H1 (cell line): ENCODE measurements at regions not wholly inside any gene's neighbourhood (a gene's known extent, or its start where the extent isn't known, plus 50 kb on each side); places are given as distances from the start of the nearest gene placed in this dataset.

Source experiments
- CTCF ChIA-PET: fragments of 300-600 bp; sonication (Branson Sonifier 250); formaldehyde crosslinking; loops from one replicate; lab custom pipeline; 2021; ENCODE audit not compliant: partially characterized antibody; lab: Charles Lee
- POLR2A ChIA-PET: fragments of 300-600 bp; sonication (Branson Sonifier 250); formaldehyde crosslinking; loops from one replicate; lab custom pipeline; 2021; ENCODE audit warnings: inconsistent platforms; ENCODE audit not compliant: partially characterized antibody; lab: Charles Lee
- DNase-seq, 2 experiments: peaks; one replicate each; pipeline versions ENCODE4 v3.0.0 to v3.0.0-alpha.2; 2010 to 2022; ENCODE audit warnings: low spot score in 2 of 2, low read depth in 1 of 2, mixed read lengths in 1 of 2
- FAIRE-seq: peaks from 2 replicates; lab custom pipeline; 2011; peaks lifted over from hg19 to GRCh38; lab: Jason Lieb, UNC
- H2AFZ ChIP-seq: 2 replicates; pipeline ENCODE4 v1.8.1; 2012; ENCODE audit warnings: low read length, inconsistent platforms
- H2AK5ac ChIP-seq: 2 replicates; pipeline ENCODE4 v1.6.1; 2013; ENCODE audit warnings: low read depth, low read length
- H2BK120ac ChIP-seq: replicated peaks from 2 replicates; pipeline ENCODE3; 2013; ENCODE audit warnings: low read depth, low read length, inconsistent platforms
- H2BK12ac ChIP-seq: 2 replicates; pipeline ENCODE4 v1.6.1; 2013; ENCODE audit warnings: low read depth, low read length
- H2BK15ac ChIP-seq: 2 replicates; pipeline ENCODE4 v1.6.1; 2013; ENCODE audit warnings: low read length
- H2BK20ac ChIP-seq: 2 replicates; pipeline ENCODE4 v1.6.1; 2013; ENCODE audit warnings: low read length
- H2BK5ac ChIP-seq: 2 replicates; pipeline ENCODE4 v1.6.1; 2013; ENCODE audit warnings: low read depth, low read length
- H3K14ac ChIP-seq: 2 replicates; pipeline ENCODE4 v1.6.1; 2013; ENCODE audit warnings: inconsistent platforms; ENCODE audit not compliant: insufficient read length
- H3K18ac ChIP-seq: 2 replicates; pipeline ENCODE4 v1.6.1; 2013; ENCODE audit warnings: low read length; ENCODE audit errors: extremely low read depth
- H3K23ac ChIP-seq: 2 replicates; pipeline ENCODE4 v1.6.1; 2013; ENCODE audit warnings: inconsistent platforms; ENCODE audit not compliant: insufficient read length
- H3K23me2 ChIP-seq: 2 replicates; pipeline ENCODE4 v1.6.1; 2013; ENCODE audit warnings: low read depth, low read length
- H3K27ac ChIP-seq: 2 replicates; pipeline ENCODE4 v1.6.1; 2011; ENCODE audit warnings: low read depth, low read length, inconsistent platforms
- H3K27me3 ChIP-seq, 4 experiments: replicated peaks in 1 of 4; 1 replicate in 1 of 4; 2 replicates in 3 of 4; pipeline versions ENCODE4 v1.6.1 to v1.8.1; 2011 to 2013; ENCODE audit warnings: low read length in 3 of 4, mild to moderate bottlenecking in 3 of 4, inconsistent platforms in 2 of 4, mixed read lengths in 2 of 4, moderate library complexity in 1 of 4; ENCODE audit not compliant: control insufficient read depth in 3 of 4, insufficient read depth in 3 of 4; ENCODE audit errors: extremely low read depth in 1 of 4
- H3K36me3 ChIP-seq, 4 experiments: 2 replicates each; pipeline versions ENCODE4 v1.6.1 to v1.8.1; 2011 to 2013; ENCODE audit warnings: mild to moderate bottlenecking in 4 of 4, low read length in 3 of 4, moderate library complexity in 2 of 4, control low read depth in 1 of 4, inconsistent platforms in 1 of 4; ENCODE audit not compliant: insufficient read depth in 4 of 4, control insufficient read depth in 2 of 4
- H3K4ac ChIP-seq: replicated peaks from 2 replicates; pipeline ENCODE3; 2013; ENCODE audit warnings: low read length, low read depth, mixed read lengths, inconsistent platforms; ENCODE audit not compliant: insufficient read length
- H3K4me1 ChIP-seq, 4 experiments: replicated peaks in 1 of 4; 1 replicate in 1 of 4; 2 replicates in 3 of 4; pipeline versions ENCODE4 v1.6.1 to v1.8.1; 2011 to 2013; ENCODE audit warnings: low read length in 3 of 4, inconsistent platforms in 2 of 4, mixed read lengths in 1 of 4; ENCODE audit not compliant: insufficient read depth in 4 of 4, control insufficient read depth in 3 of 4
- H3K4me2 ChIP-seq, 2 experiments: 2 replicates each; pipeline versions ENCODE4 v1.6.1 to v1.8.1; 2011 to 2013; ENCODE audit warnings: low read depth in 2 of 2, low read length in 2 of 2, control low read depth in 1 of 2, inconsistent platforms in 1 of 2, mild to moderate bottlenecking in 1 of 2; ENCODE audit not compliant: insufficient read depth in 1 of 2
- H3K4me3 ChIP-seq, 4 experiments: fragments of 200-600, 300-600 bp in 1 of 4; sonication (generic), shearing (Covaris generic), sonication (Bioruptor Twin) in 1 of 4; 2 replicates each; pipeline versions ENCODE4 v1.5.1 to v1.8.1; 2011 to 2016; ENCODE audit warnings: low read length in 4 of 4, low read depth in 3 of 4, control low read depth in 2 of 4, inconsistent platforms in 2 of 4, mild to moderate bottlenecking in 2 of 4, mixed read lengths in 1 of 4, moderate library complexity in 1 of 4; ENCODE audit not compliant: insufficient read depth in 2 of 4; ENCODE audit errors: extremely low read depth in 1 of 4
- H3K56ac ChIP-seq: replicated peaks from 2 replicates; pipeline ENCODE3; 2013; ENCODE audit warnings: low read depth, mild to moderate bottlenecking, mixed read lengths, low read length, inconsistent platforms; ENCODE audit not compliant: insufficient read length
- H3K79me1 ChIP-seq: 2 replicates; pipeline ENCODE4 v1.6.1; 2013; ENCODE audit warnings: low read depth, low read length, control low read depth
- H3K79me2 ChIP-seq, 2 experiments: 2 replicates each; pipeline versions ENCODE4 v1.6.1 to v1.8.1; 2012 to 2013; ENCODE audit warnings: low read length in 2 of 2, mild to moderate bottlenecking in 2 of 2, inconsistent platforms in 1 of 2; ENCODE audit not compliant: insufficient read depth in 2 of 2, control insufficient read depth in 1 of 2
- H3K9ac ChIP-seq, 4 experiments: replicated peaks in 1 of 4; 1 replicate in 1 of 4; 2 replicates in 3 of 4; pipeline versions ENCODE4 v1.6.1 to v1.8.1; 2011 to 2013; ENCODE audit warnings: low read depth in 3 of 4, low read length in 3 of 4, control low read depth in 2 of 4, mild to moderate bottlenecking in 2 of 4, moderate library complexity in 2 of 4, inconsistent platforms in 1 of 4; ENCODE audit errors: extremely low read depth in 1 of 4
- H3K9me3 ChIP-seq, 2 experiments: 2 replicates each; pipeline versions ENCODE4 v1.6.1 to v1.8.1; 2012 to 2013; ENCODE audit warnings: mild to moderate bottlenecking in 2 of 2, moderate library complexity in 2 of 2, control low read depth in 1 of 2, inconsistent platforms in 1 of 2, low read depth in 1 of 2, low read length in 1 of 2, mixed read lengths in 1 of 2; ENCODE audit not compliant: insufficient read depth in 2 of 2
- H4K20me1 ChIP-seq, 2 experiments: replicated peaks in 1 of 2; 2 replicates each; pipeline versions ENCODE3 to v1.8.1; 2011 to 2013; ENCODE audit warnings: inconsistent platforms in 2 of 2, low read length in 2 of 2, mild to moderate bottlenecking in 1 of 2; ENCODE audit not compliant: insufficient read depth in 2 of 2, control insufficient read depth in 1 of 2
- H4K5ac ChIP-seq: 2 replicates; pipeline ENCODE4 v1.6.1; 2013; ENCODE audit warnings: low read length, low read depth, mixed read lengths, inconsistent platforms; ENCODE audit not compliant: insufficient read length
- H4K8ac ChIP-seq: 2 replicates; pipeline ENCODE4 v1.8.0; 2013; ENCODE audit warnings: mild to moderate bottlenecking, moderate library complexity, low read length, inconsistent platforms; ENCODE audit not compliant: insufficient read depth; ENCODE audit errors: extremely low read depth
- H4K91ac ChIP-seq: replicated peaks from 2 replicates; pipeline ENCODE3; 2013; ENCODE audit warnings: low read length, mixed read lengths, inconsistent platforms; ENCODE audit not compliant: insufficient read length
- BACH1 ChIP-seq: IDR thresholded peaks from 2 replicates; pipeline ENCODE4 v1.6.1; 2012; ENCODE audit warnings: low read length, improper control_type of control experiment
- CHD2 ChIP-seq: IDR thresholded peaks from 2 replicates; pipeline ENCODE4 v1.6.1; 2012; ENCODE audit warnings: low read length, improper control_type of control experiment
- CREB1 ChIP-seq: IDR thresholded peaks from 2 replicates; pipeline ENCODE4 v1.6.1; 2012; ENCODE audit warnings: inconsistent platforms
- SP2 ChIP-seq: IDR thresholded peaks from 2 replicates; pipeline ENCODE4 v1.6.1; 2012; ENCODE audit warnings: mild to moderate bottlenecking, low read length, inconsistent platforms
- SP4 ChIP-seq: IDR thresholded peaks from 2 replicates; pipeline ENCODE4 v1.6.1; 2012; ENCODE audit warnings: low read length, inconsistent platforms
- WGBS, 2 experiments: shearing (Covaris generic) in 1 of 2; methylation state at CpG; one replicate each; pipeline versions ENCODE4 v1.1.6 to v1.1.7; 2013 to 2015; ENCODE audit warnings: low lambda C conversion rate in 2 of 2, mixed read lengths in 2 of 2, inconsistent platforms in 1 of 2, low coverage in 1 of 2, missing lambda C conversion rate in 1 of 2; ENCODE audit not compliant: insufficient replicate concordance in 2 of 2, insufficient coverage in 1 of 2, insufficient read length in 1 of 2; ENCODE audit errors: extremely low coverage in 1 of 2, missing lambda C conversion rate in 1 of 2; 5-methylcytosine and 5-hydroxymethylcytosine counted together

- FAIRE-seq (no peak), DNase-seq (no peak)
- POLR2A ChIA-PET = no interaction called here
- no peak overlapping the region for H3K14ac ChIP-seq
- H3K56ac ChIP-seq = no peak overlapping the region
- no peak overlapping the region for H2BK12ac ChIP-seq
- H3K36me3 ChIP-seq = no peaks in the 10 kb centered on the region
- no peaks in the 10 kb centered on the region; a peak in 1 of 7 replicates for H3K4me1 ChIP-seq
- no peak overlapping the region for H3K23ac ChIP-seq
- no peak overlapping the region for H2BK5ac ChIP-seq
- H3K4ac ChIP-seq = no peak overlapping the region
- CTCF ChIA-PET = interaction anchor here (1.2 to 2.1 kb wide), 2 partner anchors 9 to 54 kb away, joined by 3 to 8 read pairs; no protein-coding TSS in a partner anchor
- no peak overlapping the region for H4K5ac ChIP-seq
- no peak overlapping the region for H2BK15ac ChIP-seq
- H4K91ac ChIP-seq = no peak overlapping the region
- no peaks in the 10 kb centered on the region for H3K23me2 ChIP-seq
- no peaks in the 10 kb centered on the region for H3K79me2 ChIP-seq
- WGBS, 2 experiments = 87% methylated on average over 3 of the region's 3 CpGs; no CpG with 5 or more reads in 1 of the 2 experiments
- no peaks in the 10 kb centered on the region for H3K79me1 ChIP-seq
- H2BK20ac ChIP-seq = no peak overlapping the region
- H2BK120ac ChIP-seq = no peak overlapping the region
- H3K27me3 ChIP-seq = no peaks in the 10 kb centered on the region; a peak in 1 of 7 replicates
- H3K4me2 ChIP-seq = no peak overlapping the region
- H2AFZ ChIP-seq = no peak overlapping the region
- no peak overlapping the region for H3K27ac ChIP-seq
- no peak overlapping the region for H4K8ac ChIP-seq
- no peak overlapping the region for H3K9ac ChIP-seq
- peaks cover 8 to 13% of the 10 kb centered on the region in 2 experiments; a peak in 2 of 4 replicates for H3K9me3 ChIP-seq
- H4K20me1 ChIP-seq = no peaks in the 10 kb centered on the region
- no peak overlapping the region for H3K4me3 ChIP-seq
- H2AK5ac ChIP-seq = no peak overlapping the region
- no peak overlapping the region for H3K18ac ChIP-seq
- TF ChIP-seq SP4 (no peak), CHD2 (no peak), SP2 (no peak), BACH1 (no peak), CREB1 (no peak)
Observed at GRCh38 chr10:28929942-28930341, 252.6 kb downstream of the BAMBI start.
